ENCODE measurements at regions not wholly inside any gene's neighbourhood (a gene's known extent, or its start where the extent isn't known, plus 50 kb on each side); places are given as distances from the start of the nearest gene placed in this dataset.
A peak's percentile ranks its signal among the peaks of the same experiment; 100 is the strongest.

GRCh38 chr7:155914341-155914740 is 102.1 kb upstream of the SHH start:
- H3K27me3 ChIP-seq = peaks cover 0 to 7% (median 0%) of the 10 kb centered on the region in 7 donors
- DNase-seq (no peak), ATAC-seq (no peak)
- no peaks in the 10 kb centered on the region for H3K36me3 ChIP-seq
- H3K4me3 ChIP-seq = no peak overlapping the region
- WGBS, 2 donors = 76 to 78% methylated on average over 10 of the region's 10 CpGs
- H3K9me3 ChIP-seq = peaks cover 0 to 33% (median 3%) of the 10 kb centered on the region in 11 donors
- H3K27ac ChIP-seq = no peak overlapping the region
- no peak for TF ChIP-seq CTCF (IDR thresholded peaks at IDR 0.05)
- H3K4me1 ChIP-seq = no peaks in the 10 kb centered on the region
- intact Hi-C loops (cut with DNase I) = no loop called here

DNA sequence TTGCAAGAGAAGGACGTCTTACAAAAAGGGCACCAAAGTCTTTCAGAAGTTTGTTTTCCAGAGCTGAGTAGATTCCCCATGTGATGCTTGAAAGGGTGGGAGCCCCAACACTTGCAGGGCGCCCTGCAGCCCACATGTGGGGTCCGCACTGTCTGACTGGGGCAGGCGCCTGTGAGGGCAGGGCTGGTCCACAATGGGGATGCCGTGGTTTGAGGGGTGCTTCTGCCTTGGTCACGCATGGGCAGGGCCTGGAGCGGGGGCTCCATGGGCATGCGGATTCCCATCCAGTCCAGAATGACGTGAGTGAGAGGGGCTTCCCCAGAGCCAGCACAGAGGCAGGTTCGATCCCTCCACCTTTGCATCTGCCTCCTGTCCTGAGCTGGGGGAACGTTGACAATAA is 101.5 kb upstream of the SHH start:
- Histone ChIP-seq H3K27ac (no peak overlapping the region), H3K9me3 (peaks cover 0 to 33% (median 3%) of the 10 kb centered on the region in 11 donors), H3K4me3 (no peak overlapping the region), H3K27me3 (peaks cover 0 to 7% (median 0%) of the 10 kb centered on the region in 7 donors), H3K4me1 (no peaks in the 10 kb centered on the region), H3K36me3 (no peaks in the 10 kb centered on the region)
- intact Hi-C loops (cut with DNase I) = no loop called here
- DNase-seq (no peak), ATAC-seq (no peak)
- 85 to 87% methylated on average over 11 of the region's 11 CpGs for WGBS, 2 donors
- no peak for TF ChIP-seq CTCF (IDR thresholded peaks at IDR 0.05)

GRCh38 chr7:155913291-155913690 is 101.0 kb upstream of the SHH start:
- Histone ChIP-seq H3K9me3 (peaks cover 0 to 33% (median 3%) of the 10 kb centered on the region in 11 donors), H3K4me3 (no peak overlapping the region), H3K27ac (no peak overlapping the region), H3K4me1 (no peaks in the 10 kb centered on the region), H3K27me3 (peaks cover 0 to 7% (median 0%) of the 10 kb centered on the region in 7 donors), H3K36me3 (no peaks in the 10 kb centered on the region)
- ATAC-seq (peak in 1 of 8 donors; percentile 29), DNase-seq (no peak)
- no peak for TF ChIP-seq CTCF (IDR thresholded peaks at IDR 0.05)
- intact Hi-C loops (cut with DNase I) = no loop called here
- 72 to 78% methylated on average over 7 of the region's 7 CpGs for WGBS, 2 donors

DNA sequence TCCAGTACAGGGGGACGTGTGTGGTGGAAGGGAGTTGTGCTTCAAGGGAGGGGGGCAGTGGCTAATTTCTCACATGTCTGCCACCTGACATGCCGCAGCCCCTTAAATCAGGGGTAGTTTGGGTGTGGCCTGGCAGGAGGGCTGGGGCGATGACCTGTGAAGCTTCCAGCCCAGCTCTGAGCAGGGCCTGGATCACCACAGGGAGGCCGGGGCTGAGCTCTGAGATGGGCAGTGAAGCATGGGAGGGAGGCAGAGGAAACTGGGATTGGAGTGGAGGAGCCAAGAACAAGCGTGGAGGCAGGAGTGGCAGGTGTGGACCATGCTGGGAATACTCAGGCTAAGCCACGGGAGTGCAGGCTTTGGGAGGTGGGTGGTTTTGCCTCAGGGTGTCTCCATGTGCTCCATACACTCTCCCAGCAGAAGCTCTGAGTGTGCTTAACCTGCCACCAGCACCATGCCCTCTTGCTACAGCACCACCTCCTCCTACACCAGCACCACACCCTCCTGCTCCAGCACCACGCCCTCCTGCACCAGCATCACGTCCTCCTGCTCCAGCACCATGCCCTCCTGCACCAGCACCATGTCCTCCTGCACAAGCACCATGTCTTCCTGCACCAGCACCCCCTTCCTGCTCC is 99.3 kb upstream of the SHH start:
- intact Hi-C loops (cut with DNase I) = no loop called here

More for the DNA sequence above, 99.3 kb upstream of the SHH start:
- Histone ChIP-seq H3K27me3 (no peaks in the 10 kb centered on the region), H3K36me3 (no peaks in the 10 kb centered on the region), H3K4me1 (no peaks in the 10 kb centered on the region), H3K27ac (no peak overlapping the region), H3K4me3 (no peak overlapping the region), H3K9me3 (peaks cover 0 to 33% (median 3%) of the 10 kb centered on the region in 11 donors)
- TF ChIP-seq CTCF (IDR thresholded peaks at IDR 0.05) = no peak
- 73 to 74% methylated on average over 8 of the region's 8 CpGs for WGBS, 2 donors
- ATAC-seq = peak in 1 of 8 donors; percentile 24
- DNase-seq = no peak

Data from heart right ventricle (tissue), 16 donors.